ENCODE measurements at regions not wholly inside any gene's neighbourhood (a gene's known extent, or its start where the extent isn't known, plus 50 kb on each side); places are given as distances from the start of the nearest gene placed in this dataset.

DNA sequence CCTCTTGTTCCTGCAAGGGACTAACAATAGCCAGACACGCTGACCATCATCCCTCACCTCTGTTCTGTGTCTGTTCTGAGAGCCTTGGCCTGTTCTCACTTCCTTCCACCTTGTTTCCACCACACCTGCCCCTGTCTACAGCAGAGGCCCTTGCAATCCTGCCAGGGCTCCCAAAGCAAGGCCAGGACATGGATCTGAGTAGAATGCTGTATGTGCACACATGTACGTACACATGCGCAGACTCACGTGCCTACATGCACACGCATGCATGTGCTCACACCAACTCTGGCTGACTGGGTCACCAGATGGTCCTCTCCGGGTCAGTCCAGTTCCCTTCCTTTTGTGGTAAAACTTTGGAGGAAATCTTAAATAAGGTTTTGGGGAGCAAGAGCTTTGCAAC is 133.0 kb upstream of the C14orf180 start:
- TF ChIP-seq, protein P1, sequence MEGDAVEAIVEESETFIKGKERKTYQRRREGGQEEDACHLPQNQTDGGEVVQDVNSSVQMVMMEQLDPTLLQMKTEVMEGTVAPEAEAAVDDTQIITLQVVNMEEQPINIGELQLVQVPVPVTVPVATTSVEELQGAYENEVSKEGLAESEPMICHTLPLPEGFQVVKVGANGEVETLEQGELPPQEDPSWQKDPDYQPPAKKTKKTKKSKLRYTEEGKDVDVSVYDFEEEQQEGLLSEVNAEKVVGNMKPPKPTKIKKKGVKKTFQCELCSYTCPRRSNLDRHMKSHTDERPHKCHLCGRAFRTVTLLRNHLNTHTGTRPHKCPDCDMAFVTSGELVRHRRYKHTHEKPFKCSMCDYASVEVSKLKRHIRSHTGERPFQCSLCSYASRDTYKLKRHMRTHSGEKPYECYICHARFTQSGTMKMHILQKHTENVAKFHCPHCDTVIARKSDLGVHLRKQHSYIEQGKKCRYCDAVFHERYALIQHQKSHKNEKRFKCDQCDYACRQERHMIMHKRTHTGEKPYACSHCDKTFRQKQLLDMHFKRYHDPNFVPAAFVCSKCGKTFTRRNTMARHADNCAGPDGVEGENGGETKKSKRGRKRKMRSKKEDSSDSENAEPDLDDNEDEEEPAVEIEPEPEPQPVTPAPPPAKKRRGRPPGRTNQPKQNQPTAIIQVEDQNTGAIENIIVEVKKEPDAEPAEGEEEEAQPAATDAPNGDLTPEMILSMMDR (IDR thresholded peaks at IDR 0.05), result no peak
- no peak for TF ChIP-seq POLR2A (IDR thresholded peaks at IDR 0.05)
